Kasumi-1 (cell line): ENCODE measurements at regions not wholly inside any gene's neighbourhood (a gene's known extent, or its start where the extent isn't known, plus 50 kb on each side); places are given as distances from the start of the nearest gene placed in this dataset.

Source experiments
- DNase-seq, 2 experiments: peaks; one replicate each; lab custom pipeline; 2025; lab: John Stamatoyannopoulos, UW

DNA sequence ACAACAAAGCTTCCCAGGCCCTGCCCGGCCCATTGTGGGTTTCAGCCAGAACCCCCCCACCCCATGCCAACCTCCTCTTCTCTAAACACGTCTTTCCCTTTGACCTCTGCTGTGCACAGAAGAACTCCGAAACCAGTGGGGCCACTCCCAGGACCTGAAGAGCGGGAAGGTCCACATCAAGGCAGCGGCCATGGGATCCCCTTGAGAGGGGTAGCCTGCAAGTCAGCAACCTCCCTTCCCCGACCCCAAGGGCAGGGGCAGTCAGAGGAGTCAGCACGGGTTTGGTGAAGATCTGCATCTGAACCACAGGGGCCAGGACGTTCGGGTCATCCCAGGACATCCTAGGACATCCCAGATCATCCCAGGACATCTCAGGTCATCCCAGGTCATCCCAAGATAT, 379.9 kb upstream of the IRX4 start:
- DNase-seq, result no peak

DNA sequence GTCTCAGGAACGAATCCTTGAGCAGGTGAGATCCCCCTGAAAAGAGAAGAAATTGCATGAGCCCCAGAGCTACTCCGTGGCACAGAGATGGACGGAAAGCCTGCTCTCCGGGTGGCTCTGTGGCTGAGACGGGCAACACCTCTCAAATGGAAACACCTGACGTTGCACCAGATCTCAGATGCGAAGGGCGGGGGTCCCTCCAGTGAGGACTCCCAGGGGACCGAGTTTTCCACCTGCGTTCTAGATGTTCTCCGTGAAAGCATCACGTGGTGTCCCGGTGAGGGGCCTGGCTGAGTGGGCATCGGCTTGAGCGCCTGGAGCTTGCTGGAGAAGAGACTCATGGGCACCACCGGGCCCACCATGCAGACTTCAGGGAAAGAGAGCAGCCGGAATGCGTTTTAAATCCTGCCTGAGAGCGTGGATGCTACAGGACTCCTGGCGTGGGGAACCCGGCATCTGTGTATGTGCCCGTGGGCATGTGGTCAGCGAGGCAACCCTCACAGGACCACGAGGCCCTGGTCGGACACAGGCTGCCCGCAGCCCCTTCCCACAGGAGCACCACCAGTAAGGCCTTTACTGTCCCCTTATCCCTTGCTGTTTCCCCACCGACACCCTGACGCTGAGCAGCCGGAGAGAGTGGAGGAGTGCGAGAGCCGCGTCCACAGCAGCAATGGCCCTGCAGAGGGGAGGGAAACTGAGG, 378.4 kb upstream of the IRX4 start:
- DNase-seq, result no peak

DNA sequence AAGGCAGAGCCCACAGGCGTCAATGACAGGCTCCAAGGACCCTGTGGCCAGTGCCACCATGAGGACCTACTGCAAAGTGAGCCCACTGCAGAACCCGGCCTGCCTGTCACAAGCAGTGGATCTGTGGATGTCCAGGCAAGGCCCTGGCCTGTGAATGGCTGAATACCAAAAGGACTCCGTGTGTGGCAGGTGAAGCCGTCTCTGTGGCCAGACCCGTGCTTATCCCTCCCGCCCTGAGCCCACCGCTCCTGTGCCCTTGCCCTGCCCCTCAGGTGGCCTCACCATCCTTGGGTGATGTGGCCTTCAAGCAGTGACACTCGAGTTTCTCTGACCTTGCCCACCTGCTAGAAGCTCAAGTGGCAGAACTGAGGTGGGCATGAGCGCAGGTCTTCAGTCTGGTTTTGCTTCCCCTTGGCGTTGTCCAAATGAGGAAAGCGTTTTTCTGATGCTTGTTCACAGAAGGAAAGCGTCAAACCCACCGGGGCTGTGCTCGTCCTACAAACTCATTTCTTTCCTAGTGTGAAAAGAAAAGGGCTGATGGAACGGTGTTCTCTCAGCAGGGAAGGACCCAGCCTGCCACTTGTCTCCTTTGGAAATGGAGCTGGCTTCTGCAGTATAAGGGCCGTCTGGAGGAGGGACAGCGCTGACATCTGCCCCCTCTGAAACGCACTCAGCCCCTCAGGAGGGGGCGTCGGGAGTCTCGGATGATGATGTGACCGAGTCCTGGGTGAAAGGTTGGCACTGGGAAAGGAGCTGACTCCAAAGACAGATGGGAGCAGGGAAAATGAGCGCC, 377.7 kb upstream of the IRX4 start:
- DNase-seq, result no peak

DNA sequence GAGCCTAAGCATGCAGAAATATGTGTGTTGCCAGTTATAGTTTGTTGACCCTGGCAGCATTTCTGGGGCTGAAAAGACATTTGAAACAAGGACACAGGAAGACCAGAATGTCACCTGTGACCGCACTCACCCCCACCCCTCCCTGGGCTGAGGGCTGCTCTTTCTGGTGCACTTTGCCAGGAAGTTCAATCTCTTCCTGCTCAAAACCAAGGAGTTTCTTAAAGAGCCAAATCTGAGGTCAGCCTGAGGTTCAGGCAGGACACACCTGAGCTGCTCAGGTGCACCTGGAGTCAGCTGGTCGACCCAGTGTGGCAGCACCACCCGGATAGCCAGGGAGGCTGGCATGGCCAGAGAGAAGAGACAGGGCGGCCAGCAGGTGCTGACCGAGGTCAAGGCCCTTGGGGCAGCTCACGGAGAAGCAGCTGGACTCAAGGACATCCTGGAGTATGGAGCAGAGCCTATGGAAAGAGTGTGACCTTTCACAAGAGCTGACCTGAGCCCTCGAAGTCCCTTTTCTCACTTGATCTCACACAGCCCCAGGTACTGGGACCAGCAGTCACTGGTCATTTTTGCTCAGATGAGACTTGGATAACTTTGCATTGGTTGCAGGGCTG, 376.9 kb upstream of the IRX4 start:
- DNase-seq, result no peak

DNA sequence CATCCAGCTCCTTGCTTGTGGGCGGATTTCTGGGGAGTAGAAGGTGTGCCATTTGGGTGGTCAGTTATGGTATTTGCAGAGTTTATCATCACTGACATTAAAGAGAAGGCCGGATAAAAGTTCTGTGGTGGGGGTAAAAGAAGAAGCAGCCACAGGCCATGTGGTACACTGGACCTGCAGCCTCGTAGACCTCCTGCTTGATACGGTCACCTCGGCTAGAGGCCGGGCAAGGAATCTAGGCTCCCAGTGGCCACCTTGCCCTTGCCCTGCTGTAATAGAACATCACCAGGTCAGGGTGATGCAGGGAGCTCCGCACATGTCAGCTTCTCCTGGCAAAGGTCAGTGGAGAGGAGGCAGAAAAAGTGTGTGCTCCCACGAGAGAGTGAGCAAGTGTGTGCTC, 376.1 kb upstream of the IRX4 start:
- no peak for DNase-seq

DNA sequence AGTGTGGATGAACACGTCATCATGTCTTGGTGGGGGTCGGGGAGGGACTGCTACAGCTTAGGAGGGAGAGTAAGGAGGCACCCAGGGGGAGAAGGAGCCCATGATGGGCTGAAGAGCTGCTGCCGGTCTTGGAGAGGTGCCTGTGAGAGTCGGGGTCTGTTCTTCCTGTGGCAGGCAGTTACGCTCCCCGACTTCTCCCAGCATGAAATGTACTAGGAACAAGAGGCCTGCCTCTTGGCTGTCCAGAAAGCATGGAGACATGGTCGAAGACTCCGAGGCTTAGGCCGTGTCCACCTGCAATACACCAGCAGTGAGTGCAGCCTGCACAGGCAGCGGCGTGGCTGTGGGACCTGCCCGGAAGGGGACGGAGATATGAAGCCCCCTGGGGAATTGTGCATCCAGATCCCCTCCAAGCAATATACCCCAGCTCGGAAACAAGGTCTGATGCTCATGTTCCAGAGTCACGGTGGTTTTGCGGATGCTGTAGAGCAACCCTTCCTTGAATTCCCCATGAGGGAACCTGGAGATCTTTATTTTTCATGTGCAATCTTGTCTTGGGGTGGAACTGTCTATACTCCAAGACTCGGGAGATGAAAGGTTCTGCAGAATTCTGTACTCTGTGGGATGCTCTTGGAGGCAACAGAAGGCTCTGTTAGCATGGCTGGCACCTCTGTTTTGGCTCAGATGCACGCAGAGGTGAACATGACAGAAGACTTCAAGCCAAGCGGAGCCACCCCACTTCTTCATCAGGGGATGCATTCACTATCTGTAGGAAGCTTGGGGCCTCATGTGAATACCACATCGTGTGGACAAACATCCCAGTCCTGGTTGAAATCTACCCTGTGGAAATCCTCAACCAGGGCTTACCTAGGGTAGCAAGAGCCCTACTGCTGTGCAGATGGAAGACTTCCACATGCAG, 374.9 kb upstream of the IRX4 start:
- DNase-seq, result no peak

DNA sequence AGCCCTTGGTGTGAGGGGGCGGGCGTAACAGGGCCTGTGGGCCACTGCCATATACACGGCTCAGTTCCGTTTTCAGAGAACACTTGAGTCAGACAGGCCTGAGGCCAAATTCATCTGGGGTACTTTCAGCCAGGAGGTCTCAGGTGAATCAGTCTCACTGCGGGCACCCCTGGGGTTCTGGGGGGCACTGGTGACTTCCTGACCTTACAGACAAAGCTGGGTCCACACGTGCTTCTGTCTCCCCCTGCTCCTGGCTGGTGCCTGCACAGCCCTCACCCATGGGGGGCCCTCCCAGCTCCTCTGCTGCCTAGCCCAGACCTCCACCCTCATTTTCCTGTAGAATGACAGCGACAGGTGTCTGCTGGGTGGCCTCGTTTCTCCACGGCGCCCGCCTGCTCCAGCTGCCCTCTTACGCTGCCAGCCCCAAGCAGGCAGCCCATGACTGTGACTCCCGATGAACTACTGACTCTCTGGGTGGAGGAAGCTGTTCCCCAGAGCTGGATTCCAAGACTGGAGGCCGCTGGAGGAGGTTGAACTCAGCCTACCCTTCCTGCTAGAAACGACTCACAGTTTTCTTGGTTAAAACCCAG, 374.1 kb upstream of the IRX4 start:
- DNase-seq, result no peak

DNA sequence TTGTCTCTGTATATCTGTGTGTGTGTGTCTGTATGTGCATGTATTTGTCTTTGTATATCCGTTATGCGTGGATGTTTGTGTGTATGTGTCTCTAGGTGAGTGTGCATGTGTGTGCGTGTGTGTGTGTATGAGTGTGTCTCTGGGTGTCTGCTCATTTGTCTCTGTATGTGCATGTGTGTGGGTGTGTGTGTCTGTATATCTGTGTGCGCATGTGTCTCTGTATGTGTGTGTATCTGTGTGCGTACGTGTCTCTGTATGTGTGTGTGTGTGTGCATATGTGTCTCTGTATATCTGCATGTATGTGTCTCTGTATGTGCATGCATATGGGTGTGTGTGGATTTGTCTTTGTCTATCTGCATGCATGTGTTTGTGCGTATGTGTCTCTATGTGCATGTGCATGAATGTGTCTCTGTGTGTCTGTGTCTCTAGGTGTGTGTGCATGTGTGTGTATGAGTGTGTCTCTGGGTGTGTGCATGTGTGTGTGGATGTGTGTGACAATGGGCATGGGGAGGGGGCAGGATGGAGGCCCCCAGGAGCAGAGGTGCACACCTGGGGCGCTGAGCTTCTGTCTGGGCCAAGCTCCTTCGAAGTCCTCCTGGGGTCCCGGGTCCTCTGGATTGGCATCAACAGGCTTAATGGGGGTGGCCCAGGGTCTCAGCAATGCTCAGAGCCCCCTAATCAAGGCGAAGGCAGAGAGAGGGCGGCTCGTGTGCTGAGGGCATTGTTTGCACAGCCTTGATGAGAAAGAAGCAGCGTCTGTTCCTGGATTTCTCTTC, 373.4 kb upstream of the IRX4 start:
- no peak for DNase-seq

DNA sequence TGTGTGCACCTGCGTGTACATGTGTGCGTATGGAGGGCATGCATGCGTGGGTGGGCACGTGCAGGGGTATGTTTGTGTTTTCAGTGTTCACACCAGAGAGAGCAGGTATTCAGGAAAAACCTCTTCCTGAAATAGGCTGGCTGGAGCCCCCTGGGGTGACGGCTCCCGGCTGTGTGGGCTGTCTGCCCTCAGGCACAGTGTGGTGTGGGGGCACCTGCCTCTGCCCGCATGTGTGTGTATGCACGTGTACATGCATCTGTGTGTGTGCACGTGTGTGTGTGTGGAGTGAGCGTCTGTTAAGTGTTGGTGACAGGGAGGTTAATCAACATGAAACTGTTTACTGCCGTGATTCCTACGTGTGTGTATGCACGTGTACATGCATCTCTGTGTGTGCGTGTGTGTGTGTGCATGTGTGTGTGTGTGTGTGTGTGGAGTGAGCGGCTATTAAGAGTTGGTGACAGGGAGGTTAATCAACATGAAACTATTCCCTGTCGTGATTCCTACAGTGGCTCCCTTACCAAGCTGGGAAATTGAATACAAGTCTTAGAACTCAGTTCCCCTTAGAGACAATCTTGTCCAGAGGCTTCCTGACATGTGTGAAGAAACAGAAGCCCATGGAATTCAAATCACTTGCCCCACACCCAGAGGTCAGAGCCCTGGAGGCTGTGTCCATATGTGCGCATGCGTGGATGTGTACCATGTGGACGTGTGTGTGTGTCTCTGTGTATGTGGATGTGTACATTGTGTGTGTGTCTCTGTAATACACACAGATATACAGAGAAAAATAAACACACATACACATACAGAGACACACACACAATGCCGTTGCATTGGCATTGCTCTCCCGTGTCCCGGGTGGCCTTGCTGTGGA, 372.4 kb upstream of the IRX4 start:
- DNase-seq, result no peak

DNA sequence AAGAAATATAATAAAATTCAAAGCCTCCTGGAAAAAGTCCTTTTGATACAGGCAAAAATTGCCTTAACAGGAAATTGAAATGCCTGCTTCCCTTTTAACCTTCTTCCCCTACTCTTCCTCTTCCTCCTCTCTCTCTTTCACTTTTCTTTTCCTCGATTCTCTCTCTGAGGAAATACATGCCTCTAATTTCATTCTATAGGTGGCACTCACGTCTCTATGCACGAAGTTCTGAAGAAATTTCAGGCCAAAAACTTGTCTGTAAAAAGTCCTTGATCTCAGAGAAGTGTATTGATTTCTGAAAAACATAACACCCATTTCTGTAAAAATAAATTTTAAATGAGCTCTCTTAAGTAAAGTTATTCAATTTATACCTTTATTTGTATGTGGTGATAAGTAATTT, 371.7 kb upstream of the IRX4 start:
- DNase-seq, result no peak

DNA sequence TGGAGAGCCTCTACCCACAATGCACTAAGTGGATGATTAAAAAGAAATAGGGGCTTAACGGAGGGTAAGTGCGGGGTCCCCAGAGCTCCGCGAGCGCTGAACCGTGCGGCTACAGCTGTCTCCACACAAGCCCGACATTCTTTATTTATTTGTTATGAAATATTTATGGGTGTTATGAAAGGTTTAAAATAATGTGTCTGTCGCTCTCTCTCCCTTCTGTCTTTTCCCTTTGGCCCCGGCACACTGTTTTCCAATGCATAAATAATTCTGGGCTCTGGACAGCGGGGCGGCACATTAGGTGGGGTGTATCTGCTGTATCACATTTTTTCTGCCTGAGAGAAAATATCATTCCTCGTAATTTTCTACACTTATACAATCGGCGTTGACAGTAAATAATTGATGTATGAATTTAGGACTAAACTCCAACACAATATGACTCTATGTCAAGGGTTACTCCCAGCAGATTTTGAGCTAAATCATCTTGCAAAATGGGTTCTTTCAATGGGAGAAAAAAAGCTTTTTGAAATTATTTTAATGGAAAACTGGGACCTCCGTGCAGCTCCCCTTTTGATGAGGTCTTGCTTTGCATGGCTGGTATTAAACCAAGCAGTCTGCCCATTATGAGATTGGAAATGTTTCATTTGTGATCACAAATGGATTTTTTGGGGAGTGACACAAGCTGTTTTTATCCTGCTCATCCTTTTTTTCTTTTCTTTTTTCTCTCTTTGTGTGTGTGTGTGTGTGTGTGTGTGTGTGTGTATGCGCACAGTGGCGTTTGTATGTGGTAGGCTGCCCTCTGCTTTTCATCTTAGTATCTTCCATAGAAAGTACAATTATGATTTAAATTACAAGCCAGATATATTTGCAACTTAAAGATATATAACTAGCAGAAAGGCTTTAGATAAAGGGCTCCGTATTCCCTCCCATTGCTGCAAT, 370.6 kb upstream of the IRX4 start:
- DNase-seq, result no peak

DNA sequence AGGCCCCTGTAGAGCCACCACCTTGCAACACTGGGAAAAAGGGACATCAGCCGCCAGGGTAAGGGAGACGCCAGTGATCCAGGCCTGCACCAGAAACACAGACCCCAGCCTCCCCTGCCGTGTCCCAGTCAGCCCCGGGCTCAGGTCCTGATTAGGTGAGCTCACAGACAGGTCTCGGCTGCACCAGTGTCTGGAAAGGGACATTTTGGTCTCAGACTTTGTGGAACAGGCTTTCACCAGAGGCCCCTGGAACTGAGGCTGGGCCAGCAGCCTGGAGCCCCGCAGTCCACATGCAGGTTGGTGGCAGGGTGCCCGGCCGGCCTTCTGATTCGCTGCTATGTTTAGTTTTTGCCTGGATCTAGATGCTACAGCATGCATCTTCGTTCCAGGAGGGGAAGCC, 369.0 kb upstream of the IRX4 start:
- no peak for DNase-seq

DNA sequence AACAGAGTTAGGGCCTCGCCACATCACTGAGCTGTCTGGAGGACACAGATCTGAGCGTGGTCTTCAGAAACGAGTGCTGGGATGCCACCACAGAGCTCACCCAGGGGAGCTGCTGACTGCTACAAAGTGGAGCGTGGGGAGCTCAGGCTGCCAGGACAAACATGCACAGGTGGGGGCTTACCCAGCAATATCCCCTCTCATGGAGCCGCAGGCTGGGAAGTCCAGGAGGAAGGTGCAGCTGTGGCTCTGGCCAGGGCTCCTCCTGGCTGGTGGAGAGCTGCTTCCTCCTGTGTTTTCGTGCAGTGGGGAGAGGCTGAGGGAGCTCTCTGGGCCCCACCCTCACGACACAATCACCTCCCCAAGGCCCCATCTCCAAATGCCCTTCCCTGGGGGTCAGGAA, 368.6 kb upstream of the IRX4 start:
- DNase-seq, result no peak

DNA sequence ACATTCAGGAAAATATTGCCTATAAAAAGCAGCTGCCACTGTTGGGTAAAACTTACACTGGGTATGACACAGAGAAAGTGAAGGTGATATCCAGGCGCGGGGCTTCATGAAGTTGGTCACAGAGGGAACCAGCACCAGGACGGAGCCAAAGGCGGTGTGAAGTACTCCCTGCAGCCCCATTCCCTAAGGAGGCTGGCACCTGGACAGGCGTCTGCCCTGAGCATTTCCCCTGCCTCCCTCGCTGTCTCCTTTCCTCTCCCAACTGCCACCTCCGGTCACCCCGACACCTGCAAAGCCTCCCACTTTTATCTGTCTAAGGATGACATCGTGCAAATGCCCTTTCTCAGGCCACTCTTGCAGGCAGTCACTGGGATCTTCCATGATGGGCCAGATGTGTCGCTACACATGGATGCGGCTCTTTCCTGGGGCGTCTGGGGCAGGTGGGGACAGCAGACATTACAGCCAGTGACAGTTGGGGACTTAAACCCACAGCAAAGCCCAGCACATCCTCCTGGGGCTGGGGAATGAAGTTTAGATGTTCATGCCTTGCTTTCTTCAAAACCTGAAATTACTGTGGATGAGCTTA, 367.7 kb upstream of the IRX4 start:
- no peak for DNase-seq

DNA sequence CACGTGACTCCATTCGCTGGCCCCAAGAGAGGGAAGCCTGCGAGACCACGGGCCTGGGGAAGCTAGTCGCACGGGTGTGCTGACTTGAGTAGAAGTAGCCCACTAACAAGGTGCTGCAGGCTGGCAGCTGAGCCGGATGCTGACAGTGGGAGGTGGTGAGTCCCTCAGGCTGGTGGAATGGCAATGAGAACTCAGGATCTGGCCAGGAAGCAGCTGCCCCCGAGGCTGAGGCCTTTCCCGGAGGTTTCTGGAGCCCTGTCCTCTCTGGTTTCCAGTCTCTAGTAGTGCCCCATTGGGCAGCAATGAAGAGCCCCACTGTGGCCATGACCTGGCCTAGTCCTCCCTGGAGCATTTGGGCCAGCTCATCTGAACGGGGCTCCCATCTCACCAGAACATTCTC, 366.7 kb upstream of the IRX4 start:
- DNase-seq, result no peak

DNA sequence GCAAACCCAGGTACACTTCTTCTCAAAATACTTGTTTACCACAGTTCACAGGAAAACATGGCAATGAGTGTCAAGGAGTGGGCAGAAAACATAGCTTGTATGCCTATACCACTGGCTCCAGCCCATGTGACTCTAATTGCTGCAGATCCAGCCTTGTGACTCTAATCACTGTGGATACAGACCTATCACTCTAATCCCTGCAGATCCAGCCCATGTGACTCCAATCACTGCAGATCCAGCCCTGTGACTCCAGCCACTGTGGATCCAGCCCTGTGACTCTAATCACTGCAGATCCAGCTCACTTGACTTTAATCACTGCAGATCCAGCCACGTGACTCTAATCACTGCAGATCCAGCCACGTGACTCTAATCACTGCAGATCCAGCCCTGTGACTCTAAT, 366.3 kb upstream of the IRX4 start:
- DNase-seq, result no peak

DNA sequence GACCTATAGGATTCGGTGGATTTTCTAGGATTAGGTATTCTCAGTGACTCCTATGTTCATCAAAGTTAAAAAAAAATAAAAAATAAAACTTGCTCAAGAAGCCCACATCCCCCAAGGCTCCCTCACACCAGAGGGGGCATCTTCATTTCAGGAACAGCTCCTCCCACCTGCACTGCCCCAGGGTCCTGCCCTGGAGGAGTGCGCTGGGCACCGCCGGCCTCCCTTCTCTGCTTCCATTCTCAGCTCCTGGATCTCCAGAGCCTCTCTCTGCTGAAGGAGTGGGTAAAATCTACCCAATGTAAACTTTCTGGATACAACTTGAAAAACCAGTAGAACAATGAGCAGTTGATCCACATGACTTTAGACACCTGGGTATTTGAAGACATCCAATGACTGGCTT, 359.8 kb upstream of the IRX4 start:
- no peak for DNase-seq

DNA sequence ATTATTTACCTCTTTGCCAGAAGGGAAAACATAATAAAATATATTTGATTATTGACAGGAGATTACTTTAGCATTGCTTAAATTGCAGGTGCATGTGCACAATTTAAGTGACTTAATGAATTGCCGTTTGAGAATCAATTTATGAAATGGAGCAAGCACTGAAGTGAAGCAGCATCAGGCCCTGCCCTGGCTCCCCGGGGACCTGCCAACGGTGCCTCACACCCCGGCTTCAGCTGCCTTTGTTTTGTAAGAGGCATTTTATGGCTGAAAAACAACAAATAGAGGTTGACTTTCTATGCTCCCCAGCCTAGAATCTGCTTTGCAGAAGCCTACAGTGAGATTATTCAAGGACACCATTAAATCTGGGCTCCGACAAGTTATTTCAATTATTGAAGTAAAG, 359.1 kb upstream of the IRX4 start:
- DNase-seq, result no peak
